ENCODE measurements at regions not wholly inside any gene's neighbourhood (a gene's known extent, or its start where the extent isn't known, plus 50 kb on each side); places are given as distances from the start of the nearest gene placed in this dataset.

- no peak for TF ChIP-seq YY1 (IDR thresholded peaks at IDR 0.05; ENCODE audit: insufficient read depth, insufficient read length)
- TF ChIP-seq SUZ12 (IDR thresholded peaks at IDR 0.05; ENCODE audit: extremely low read depth, insufficient read depth, insufficient read length) = no peak
Measured at GRCh38 chr5:118726891-118727290, 261.5 kb downstream of the DTWD2 start.

Data from NT2/D1 (cell line).